ENCODE measurements at regions not wholly inside any gene's neighbourhood (a gene's known extent, or its start where the extent isn't known, plus 50 kb on each side); places are given as distances from the start of the nearest gene placed in this dataset.

- DNase-seq (ENCODE audit: low spot score): no peak
Measured at GRCh38 chr17:33404070-33404819, 111.2 kb upstream of the ASIC2 start.

GRCh38 chr17:33416131-33416530 is 123.0 kb upstream of the ASIC2 start:
- no peak for DNase-seq (ENCODE audit: low spot score)

GRCh38 chr17:33421933-33422332 is 128.8 kb upstream of the ASIC2 start:
- DNase-seq (ENCODE audit: low spot score): no peak

GRCh38 chr17:33433581-33433980 is 140.5 kb upstream of the ASIC2 start:
- DNase-seq (ENCODE audit: low spot score): no peak

DNA sequence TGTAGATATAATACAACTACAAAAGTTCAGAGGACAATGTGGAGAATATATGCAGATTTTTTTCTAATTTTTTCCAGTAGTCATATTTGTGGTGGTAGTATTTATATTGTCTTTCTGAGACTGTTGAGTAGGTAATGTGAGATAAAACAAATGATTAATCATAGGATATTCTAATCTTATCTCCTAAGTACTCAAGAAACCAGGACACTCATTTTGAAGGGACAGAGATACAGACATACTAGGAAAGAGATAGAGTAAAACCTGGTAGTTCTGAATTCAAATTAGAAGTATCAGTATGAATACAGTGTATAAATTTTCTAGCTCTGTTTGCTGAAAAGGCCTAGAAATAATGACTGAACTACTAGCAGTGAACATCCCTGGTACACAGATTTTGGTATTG is 141.7 kb upstream of the ASIC2 start:
- DNase-seq (ENCODE audit: low spot score): no peak

DNA sequence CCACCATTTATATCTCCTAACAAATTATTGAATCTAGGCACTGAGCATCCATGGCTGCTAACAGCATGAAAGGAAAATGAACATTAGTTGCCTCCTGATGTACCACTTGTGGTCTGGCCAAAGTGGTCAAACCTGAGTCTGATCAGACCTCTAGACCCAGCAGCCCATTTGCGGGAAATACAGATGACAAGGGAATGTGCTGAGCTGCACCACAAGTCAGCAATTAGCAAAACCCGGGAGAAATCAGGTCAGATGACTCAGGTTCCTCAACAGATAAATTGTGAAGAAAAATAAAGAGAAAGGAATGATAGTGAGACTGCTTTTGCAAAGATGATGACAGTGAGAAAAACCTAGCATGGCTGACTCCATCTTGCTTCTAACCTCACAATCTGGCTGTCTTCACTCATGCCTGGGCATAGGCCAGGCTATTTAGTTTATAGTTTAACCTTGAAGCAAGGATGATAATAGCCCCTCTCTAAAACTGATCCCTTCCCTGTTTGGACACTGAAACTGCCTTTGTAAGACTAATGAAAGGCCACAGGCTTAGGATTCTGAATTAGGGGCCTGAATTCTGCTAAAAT is 142.7 kb upstream of the ASIC2 start:
- DNase-seq (ENCODE audit: low spot score): no peak

- no peak for DNase-seq (ENCODE audit: low spot score)
Measured at GRCh38 chr17:33436321-33436720, 143.2 kb upstream of the ASIC2 start.

DNA sequence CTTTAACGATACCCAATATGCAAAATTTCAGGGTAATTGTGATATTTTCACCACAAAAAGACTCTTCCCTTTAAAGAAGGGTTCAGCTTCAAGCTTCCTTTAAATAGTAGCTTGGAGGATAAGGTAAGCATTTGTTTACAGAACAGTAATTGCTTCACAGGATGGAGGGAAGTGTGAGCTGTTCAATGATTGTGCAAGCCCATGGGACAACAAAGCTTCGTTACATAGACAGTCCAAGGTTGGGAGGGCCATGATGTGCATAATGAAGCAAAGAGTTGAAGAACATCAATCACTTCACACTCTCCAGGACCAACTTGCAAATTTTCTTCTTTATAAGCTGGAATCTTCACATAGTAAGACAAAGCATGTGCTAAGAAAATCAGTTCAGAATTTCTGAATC is 145.0 kb upstream of the ASIC2 start:
- DNase-seq (ENCODE audit: low spot score): no peak

DNA sequence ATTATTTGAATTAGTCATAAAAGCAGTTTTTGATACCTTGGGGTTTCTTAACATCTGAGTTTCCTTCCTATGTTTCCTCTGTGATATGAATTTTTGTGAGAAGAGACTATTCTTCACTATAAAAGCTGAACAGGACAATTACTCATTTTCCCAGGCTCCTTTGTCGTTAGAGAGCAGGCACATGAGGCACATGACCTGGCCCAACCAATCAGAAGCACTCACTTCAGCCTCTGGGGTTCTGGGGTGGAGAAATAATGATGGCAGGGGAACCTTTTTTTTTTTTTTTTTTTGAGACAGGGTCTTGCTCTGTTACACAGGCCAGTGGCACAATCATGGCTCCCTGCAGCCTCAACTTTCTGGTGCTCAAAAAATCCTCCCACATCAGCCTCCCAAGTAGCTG is 145.5 kb upstream of the ASIC2 start:
- DNase-seq (ENCODE audit: low spot score): no peak

- no peak for DNase-seq (ENCODE audit: low spot score)
Measured at GRCh38 chr17:33442320-33442719, 149.2 kb upstream of the ASIC2 start.

DNA sequence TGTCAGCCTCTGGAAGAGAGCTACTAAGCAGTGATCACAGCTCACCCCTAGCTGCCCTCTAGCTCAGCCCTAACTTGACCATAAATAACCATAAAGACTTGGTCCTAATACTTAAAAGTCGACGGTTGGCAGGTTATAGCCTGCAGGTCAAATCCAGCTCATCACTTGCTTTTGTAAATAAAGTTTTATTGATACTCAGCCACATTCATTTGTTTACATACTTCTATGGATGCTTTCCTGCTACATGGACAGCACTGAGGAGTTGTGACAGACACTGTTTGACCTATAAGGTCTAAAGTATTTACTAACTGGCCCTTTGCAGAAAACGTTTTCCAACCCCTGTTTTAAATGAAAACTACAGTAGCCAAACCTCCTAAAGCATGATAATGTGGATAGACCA is 151.6 kb upstream of the ASIC2 start:
- no peak for DNase-seq (ENCODE audit: low spot score)

DNA sequence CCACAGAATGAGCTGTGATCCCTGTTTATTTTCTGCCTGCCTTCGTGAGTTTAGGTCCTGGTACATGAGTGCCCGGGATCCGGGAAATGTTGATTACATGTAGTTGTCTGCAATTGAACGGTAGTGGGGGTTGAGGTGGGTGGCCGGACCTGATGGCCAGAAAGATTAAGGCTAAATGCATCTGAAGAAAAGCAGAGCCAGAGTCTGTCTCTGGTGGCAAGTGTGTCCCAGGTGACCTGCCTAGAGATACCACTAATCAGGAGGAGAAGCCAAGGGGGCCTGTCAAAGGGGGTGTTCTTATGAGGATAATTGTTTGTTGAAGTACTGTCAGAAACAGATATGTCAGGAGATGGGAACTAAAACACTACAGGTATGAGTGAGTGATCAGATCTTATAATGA is 154.0 kb upstream of the ASIC2 start:
- no peak for DNase-seq (ENCODE audit: low spot score)

- no peak for DNase-seq (ENCODE audit: low spot score)
Measured at GRCh38 chr17:33451221-33451620, 158.1 kb upstream of the ASIC2 start.

GRCh38 chr17:33457477-33457876 is 164.4 kb upstream of the ASIC2 start:
- no peak for DNase-seq (ENCODE audit: low spot score)

DNA sequence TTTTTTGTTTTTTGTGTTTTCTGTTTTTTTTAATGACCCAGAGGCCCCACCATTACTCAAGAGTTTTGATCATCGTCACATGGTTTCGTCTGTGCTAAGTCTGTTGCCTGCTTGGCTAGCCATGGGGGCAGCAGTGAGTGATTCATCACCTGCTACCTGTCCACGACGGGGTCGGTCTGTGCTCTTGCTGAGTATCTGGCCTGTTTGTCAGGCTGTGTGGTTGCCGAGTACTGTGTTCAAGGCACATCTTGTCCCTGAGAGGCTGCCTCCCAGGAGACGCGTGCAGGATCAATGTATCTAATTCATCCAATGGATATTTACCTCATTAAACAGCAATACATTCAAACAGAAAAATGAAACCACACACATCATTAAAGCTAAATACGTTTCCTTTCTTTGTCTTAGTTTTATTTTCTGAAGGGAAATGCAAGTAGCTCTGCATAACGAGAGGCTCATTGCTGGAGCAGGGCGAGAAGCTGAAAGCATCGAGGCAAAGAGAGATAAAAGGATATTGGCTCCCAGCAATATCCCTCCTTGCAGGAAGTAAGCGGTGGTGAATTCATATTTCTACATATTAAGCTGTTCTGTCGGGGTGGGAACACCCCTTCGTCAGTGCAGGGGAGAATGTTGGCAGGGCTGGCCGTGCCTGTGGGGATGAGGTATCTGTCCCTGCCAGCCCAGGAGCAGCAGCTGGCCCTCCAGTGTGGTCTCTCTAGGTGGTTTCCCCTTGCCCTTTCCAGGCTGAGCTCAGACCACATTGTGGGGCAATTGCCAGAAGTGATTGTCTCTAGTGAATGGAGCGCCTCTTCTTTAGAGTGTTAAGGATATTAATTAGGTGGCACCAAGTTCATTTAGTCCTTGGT is 166.2 kb upstream of the ASIC2 start:
- no peak for DNase-seq (ENCODE audit: low spot score)

DNA sequence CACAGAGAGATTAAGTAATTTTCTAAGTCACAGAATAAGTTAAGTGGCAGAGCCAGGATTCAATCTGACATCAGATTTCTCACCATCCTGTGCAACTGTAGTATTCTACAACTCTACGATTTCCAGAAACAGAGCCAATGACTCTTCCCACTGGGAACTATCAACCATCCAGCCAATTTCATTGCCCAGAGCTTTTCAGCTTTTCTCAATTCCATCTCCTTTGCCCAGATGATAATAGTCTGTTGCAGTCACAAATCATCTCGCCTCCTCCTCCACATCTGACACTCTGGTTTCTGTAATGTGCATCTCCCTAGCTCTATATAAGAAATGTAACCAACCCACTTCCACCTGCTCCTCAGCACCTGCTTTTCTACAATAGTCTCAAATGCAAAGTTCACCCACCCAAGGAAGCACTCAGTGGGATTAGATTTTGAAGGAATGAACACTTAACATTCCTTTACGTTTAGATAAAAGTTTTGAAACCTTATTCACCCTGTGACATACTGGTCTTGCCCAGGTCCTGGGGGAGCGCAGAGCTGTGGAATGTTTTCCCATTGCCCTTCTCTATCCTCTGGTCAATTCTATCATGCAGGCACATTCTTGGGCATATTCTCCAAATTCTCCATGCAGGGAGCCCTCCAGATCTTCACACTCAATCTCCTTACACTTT is 167.8 kb upstream of the ASIC2 start:
- no peak for DNase-seq (ENCODE audit: low spot score)

DNA sequence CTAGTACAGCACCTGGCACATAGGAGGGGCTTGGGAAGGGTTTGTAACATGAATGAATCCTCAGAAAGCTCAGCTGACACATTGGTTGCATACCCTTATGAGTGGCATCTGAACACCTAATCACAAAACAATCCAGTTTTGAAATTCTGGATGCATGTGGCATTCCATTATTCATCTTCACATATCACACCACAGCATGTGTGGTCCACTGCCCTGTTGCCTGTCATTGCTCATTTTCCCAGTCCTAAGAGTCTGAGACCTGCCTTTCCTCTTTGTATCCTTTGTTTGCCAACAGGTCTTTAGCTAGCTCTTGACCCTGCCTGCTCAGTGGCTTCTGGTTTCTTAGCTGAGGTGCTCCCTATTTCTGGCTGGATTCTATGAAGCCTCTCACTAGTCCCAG is 170.8 kb upstream of the ASIC2 start:
- DNase-seq (ENCODE audit: low spot score): no peak

DNA sequence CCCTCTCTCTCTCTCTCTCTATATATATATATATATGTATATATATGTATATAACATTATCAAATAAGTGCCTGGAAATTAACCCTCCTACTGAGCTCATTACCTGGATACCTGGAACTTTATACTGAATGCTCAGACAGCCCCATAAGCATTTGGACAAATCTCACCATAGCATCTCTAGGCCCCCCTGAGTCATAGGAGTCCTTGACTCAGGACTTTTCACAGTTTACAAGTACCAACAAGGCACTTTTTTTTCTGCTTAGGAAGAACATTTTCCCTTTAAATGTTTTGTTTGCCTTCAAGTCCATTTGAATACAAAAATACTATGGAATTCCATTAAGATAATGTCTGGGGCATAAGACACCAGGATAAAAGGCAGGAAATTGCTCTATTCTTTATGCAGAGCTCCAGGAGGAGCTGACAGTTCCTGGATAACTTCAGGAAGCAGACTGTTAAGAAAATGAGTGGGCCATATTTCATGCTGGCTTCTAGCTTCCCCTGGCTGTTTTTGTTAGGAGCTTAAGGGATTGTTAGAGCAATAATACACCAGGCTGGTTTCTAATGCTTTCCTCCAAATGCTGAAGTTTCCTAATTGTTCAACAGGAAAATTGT is 171.7 kb upstream of the ASIC2 start:
- no peak for DNase-seq (ENCODE audit: low spot score)

GRCh38 chr17:33469421-33469820 is 176.3 kb upstream of the ASIC2 start:
- DNase-seq (ENCODE audit: low spot score): no peak

DNA sequence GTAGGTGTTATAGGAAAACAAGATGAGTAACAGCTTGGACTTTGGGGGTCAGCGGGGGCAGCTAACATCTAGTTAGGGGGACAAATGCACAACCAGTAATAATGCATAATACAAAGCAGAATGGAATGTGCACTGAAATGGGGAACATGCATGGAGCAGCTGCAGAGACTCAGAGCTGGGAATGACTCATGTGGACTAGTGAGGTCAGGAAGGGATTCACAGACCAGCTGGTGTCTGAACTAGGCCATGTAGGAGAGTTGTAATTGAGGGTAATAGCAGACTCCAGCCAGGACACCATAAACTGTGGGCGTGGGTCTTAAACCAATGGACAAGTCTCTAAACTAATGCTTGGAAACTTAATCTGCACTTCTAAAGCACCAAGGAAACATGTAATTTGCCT is 176.8 kb upstream of the ASIC2 start:
- DNase-seq (ENCODE audit: low spot score): no peak

GRCh38 chr17:33473061-33473460 is 180.0 kb upstream of the ASIC2 start:
- no peak for DNase-seq (ENCODE audit: low spot score)

- no peak for DNase-seq (ENCODE audit: low spot score)
Measured at GRCh38 chr17:33474789-33475188, 181.7 kb upstream of the ASIC2 start.

All from D341Med (cell line).